Fibroblast of mammary gland (primary cell): ENCODE measurements at regions not wholly inside any gene's neighbourhood (a gene's known extent, or its start where the extent isn't known, plus 50 kb on each side); places are given as distances from the start of the nearest gene placed in this dataset.

Experiments
- DNase-seq: peaks from one replicate; pipeline ENCODE4 v3.0.0-alpha.2; 2010; ENCODE audit warnings: low read depth
- H3K4me3 ChIP-seq: 2 replicates; pipeline ENCODE4 v1.5.1; 2011; ENCODE audit warnings: low read depth, mild to moderate bottlenecking, low read length, moderate library complexity; ENCODE audit not compliant: control insufficient read depth
- CTCF ChIP-seq: conservative IDR thresholded peaks from 2 replicates; pipeline ENCODE4 v1.5.1; 2011; ENCODE audit warnings: low read depth, low read length, inconsistent platforms; ENCODE audit not compliant: control insufficient read depth, insufficient read depth

GRCh38 chr11:38005597-38005996, 1407.6 kb upstream of the RAG2 start:
- no peak for DNase-seq
- TF ChIP-seq CTCF, result no peak

GRCh38 chr11:37999171-37999570, 1401.1 kb upstream of the RAG2 start:
- TF ChIP-seq CTCF, result no peak
- no peak for DNase-seq
- no peak overlapping the region for H3K4me3 ChIP-seq

More at GRCh38 chr11:38005597-38005996, 1407.6 kb upstream of the RAG2 start:
- H3K4me3 ChIP-seq, result no peak overlapping the region

GRCh38 chr11:37995886-37996285, 1397.8 kb upstream of the RAG2 start:
- TF ChIP-seq CTCF, result no peak
- no peak overlapping the region for H3K4me3 ChIP-seq

GRCh38 chr11:37988031-37988430, 1390.0 kb upstream of the RAG2 start:
- no peak for DNase-seq
- no peak overlapping the region for H3K4me3 ChIP-seq
- TF ChIP-seq CTCF, result no peak

More at GRCh38 chr11:37995886-37996285, 1397.8 kb upstream of the RAG2 start:
- no peak for DNase-seq

GRCh38 chr11:37984991-37985390, 1387.0 kb upstream of the RAG2 start:
- DNase-seq, result no peak
- no peak overlapping the region for H3K4me3 ChIP-seq
- TF ChIP-seq CTCF, result no peak

- no peak overlapping the region for H3K4me3 ChIP-seq
- no peak for TF ChIP-seq CTCF
- no peak for DNase-seq
Observed at GRCh38 chr11:37978647-37979046, 1380.6 kb upstream of the RAG2 start.

GRCh38 chr11:37973941-37974340, 1375.9 kb upstream of the RAG2 start:
- no peak for TF ChIP-seq CTCF
- H3K4me3 ChIP-seq, result no peak overlapping the region
- no peak for DNase-seq
